CD4-positive, alpha-beta memory T cell (primary cell): ENCODE measurements at regions not wholly inside any gene's neighbourhood (a gene's known extent, or its start where the extent isn't known, plus 50 kb on each side); places are given as distances from the start of the nearest gene placed in this dataset.

ENCODE experiments used
- CTCF ChIA-PET: fragments of 350-600 bp; sonication (Branson Sonifier 250); formaldehyde crosslinking; loops from one replicate; lab custom pipeline; 2021; ENCODE audit warnings: inconsistent platforms; ENCODE audit not compliant: partially characterized antibody; lab: Charles Lee
- POLR2A ChIA-PET: fragments of 350-600 bp; sonication (Branson Sonifier 250); formaldehyde crosslinking; loops from one replicate; lab custom pipeline; 2021; ENCODE audit not compliant: partially characterized antibody; lab: Charles Lee
- DNase-seq, 5 donors: peaks; one replicate each; pipeline versions ENCODE4 v3.0.0 to v3.0.0-alpha.2; 2020 to 2022; ENCODE audit warnings: mixed read lengths in 1 of 5
- H3K27ac ChIP-seq: one replicate; pipeline ENCODE4 v1.7.0; 2013; ENCODE audit warnings: low read depth, low read length
- H3K27me3 ChIP-seq: 2 replicates; pipeline ENCODE4 v1.7.0; 2013; ENCODE audit warnings: mild to moderate bottlenecking, low read length, moderate library complexity; ENCODE audit not compliant: insufficient read depth
- H3K36me3 ChIP-seq: 2 replicates; pipeline ENCODE4 v1.7.0; 2013; ENCODE audit warnings: mild to moderate bottlenecking, low read length, moderate library complexity; ENCODE audit not compliant: insufficient read depth
- H3K4me1 ChIP-seq: 2 replicates; pipeline ENCODE4 v1.7.0; 2013; ENCODE audit warnings: mild to moderate bottlenecking, low read length, moderate library complexity; ENCODE audit not compliant: insufficient read depth
- H3K4me3 ChIP-seq, 2 donors: one replicate each; pipeline ENCODE4 v1.7.0; 2013; ENCODE audit warnings: low read length in 2 of 2, mild to moderate bottlenecking in 1 of 2
- H3K9me3 ChIP-seq, 2 donors: one replicate each; pipeline ENCODE4 v1.7.0; 2013; ENCODE audit warnings: low read length in 2 of 2, control low read depth in 1 of 2; ENCODE audit not compliant: control insufficient read depth in 1 of 2
- H3K27ac Mint-ChIP-seq, 7 donors: one replicate each; pipeline ENCODE4 v1.8.0; 2020 to 2021; ENCODE audit warnings: mixed read lengths in 7 of 7, mild to moderate bottlenecking in 6 of 7, inconsistent platforms in 3 of 7, moderate library complexity in 3 of 7
- H3K27me3 Mint-ChIP-seq, 2 donors: one replicate each; pipeline ENCODE4 v1.8.0; 2020 to 2021; ENCODE audit warnings: mixed read lengths in 2 of 2
- H3K36me3 Mint-ChIP-seq, 2 donors: one replicate each; pipeline ENCODE4 v1.8.0; 2020 to 2021; ENCODE audit warnings: mixed read lengths in 2 of 2, inconsistent platforms in 1 of 2, mild to moderate bottlenecking in 1 of 2
- H3K4me1 Mint-ChIP-seq, 4 donors: one replicate each; pipeline ENCODE4 v1.8.0; 2020 to 2021; ENCODE audit warnings: mixed read lengths in 4 of 4, mild to moderate bottlenecking in 1 of 4
- H3K4me3 Mint-ChIP-seq, 8 donors: one replicate each; pipeline ENCODE4 v1.8.0; 2020 to 2021; ENCODE audit warnings: mixed read lengths in 8 of 8, mild to moderate bottlenecking in 7 of 8, moderate library complexity in 6 of 8, inconsistent platforms in 3 of 8
- H3K9me3 Mint-ChIP-seq, 8 donors: one replicate each; pipeline ENCODE4 v1.8.0; 2020 to 2021; ENCODE audit warnings: mixed read lengths in 8 of 8, mild to moderate bottlenecking in 5 of 8, inconsistent platforms in 3 of 8, moderate library complexity in 1 of 8
- intact Hi-C: fragments of 100-400 bp; cut with micrococcal nuclease; formaldehyde crosslinking; loops from one replicate; pipeline ENCODE4 v1.15.1; 2023

- H3K27me3 Mint-ChIP-seq, result no peaks in the 10 kb centered on the region
- Histone ChIP-seq H3K27me3 (no peaks in the 10 kb centered on the region), H3K9me3 (no peaks in the 10 kb centered on the region), H3K4me3 (no peak overlapping the region), H3K27ac (no peak overlapping the region), H3K4me1 (no peaks in the 10 kb centered on the region), H3K36me3 (no peaks in the 10 kb centered on the region)
- H3K27ac Mint-ChIP-seq, result no peak overlapping the region
- H3K9me3 Mint-ChIP-seq, result no peaks in the 10 kb centered on the region
- DNase-seq, result no peak
- ChIA-PET CTCF (no interaction called here), POLR2A (no interaction called here)
- no peaks in the 10 kb centered on the region for H3K4me1 Mint-ChIP-seq
- intact Hi-C loops, result no loop called here
- H3K36me3 Mint-ChIP-seq, result no peaks in the 10 kb centered on the region
- no peak overlapping the region for H3K4me3 Mint-ChIP-seq
Observed at GRCh38 chr10:7098160-7098762, 312.6 kb downstream of the SFMBT2 start.

- POLR2A ChIA-PET, result no interaction called here
- no peak overlapping the region for H3K4me3 ChIP-seq
- H3K27ac ChIP-seq, result no peak overlapping the region
- H3K27me3 Mint-ChIP-seq, result peaks cover 0 to 3% of the 10 kb centered on the region in 2 donors
- H3K27ac Mint-ChIP-seq, result no peak overlapping the region
- no peaks in the 10 kb centered on the region for H3K9me3 ChIP-seq
- H3K4me1 Mint-ChIP-seq, result peaks cover 0 to 3% (median 0%) of the 10 kb centered on the region in 4 donors
- H3K36me3 Mint-ChIP-seq, result no peaks in the 10 kb centered on the region
- intact Hi-C loops, result no loop called here
- H3K4me1 ChIP-seq, result no peaks in the 10 kb centered on the region
- H3K4me3 Mint-ChIP-seq, result no peak overlapping the region
- H3K9me3 Mint-ChIP-seq, result no peaks in the 10 kb centered on the region
- CTCF ChIA-PET, result no interaction called here
- no peaks in the 10 kb centered on the region for H3K27me3 ChIP-seq
- no peak for DNase-seq
- no peaks in the 10 kb centered on the region for H3K36me3 ChIP-seq
Observed at GRCh38 chr10:7094781-7095180, 316.1 kb downstream of the SFMBT2 start.

GRCh38 chr10:7093368-7093767 is 317.5 kb downstream of the SFMBT2 start:
- H3K4me3 Mint-ChIP-seq, result no peak overlapping the region
- H3K27me3 ChIP-seq, result no peaks in the 10 kb centered on the region
- intact Hi-C loops, result no loop called here
- ChIA-PET CTCF (interaction anchor here (1.0 kb wide), 1 partner anchor 15 kb away, joined by 3 read pairs; no protein-coding TSS in a partner anchor), POLR2A (no interaction called here)
- no peaks in the 10 kb centered on the region for H3K4me1 ChIP-seq
- H3K4me1 Mint-ChIP-seq, result peaks cover 0 to 3% (median 0%) of the 10 kb centered on the region in 4 donors
- H3K4me3 ChIP-seq, result no peak overlapping the region
- no peaks in the 10 kb centered on the region for H3K9me3 ChIP-seq
- DNase-seq, result no peak
- peaks cover 0 to 3% of the 10 kb centered on the region in 2 donors for H3K27me3 Mint-ChIP-seq
- no peak overlapping the region for H3K27ac ChIP-seq
- H3K36me3 Mint-ChIP-seq, result no peaks in the 10 kb centered on the region
- no peaks in the 10 kb centered on the region for H3K36me3 ChIP-seq
- H3K9me3 Mint-ChIP-seq, result no peaks in the 10 kb centered on the region
- no peak overlapping the region for H3K27ac Mint-ChIP-seq

GRCh38 chr10:7092603-7093002 is 318.2 kb downstream of the SFMBT2 start:
- H3K4me1 ChIP-seq, result no peaks in the 10 kb centered on the region
- H3K36me3 ChIP-seq, result no peaks in the 10 kb centered on the region
- Mint-ChIP-seq H3K9me3 (no peaks in the 10 kb centered on the region), H3K27ac (no peak overlapping the region), H3K4me1 (peaks cover 0 to 3% (median 0%) of the 10 kb centered on the region in 4 donors), H3K36me3 (no peaks in the 10 kb centered on the region), H3K4me3 (no peak overlapping the region), H3K27me3 (peaks cover 0 to 3% of the 10 kb centered on the region in 2 donors)
- H3K27ac ChIP-seq, result no peak overlapping the region
- intact Hi-C loops, result no loop called here
- ChIA-PET POLR2A (no interaction called here), CTCF (interaction anchor here (0.7 to 1.0 kb wide), 2 partner anchors 12 to 15 kb away, joined by 3 to 5 read pairs; no protein-coding TSS in a partner anchor)
- DNase-seq, result no peak
- H3K4me3 ChIP-seq, result no peak overlapping the region
- no peaks in the 10 kb centered on the region for H3K27me3 ChIP-seq
- no peaks in the 10 kb centered on the region for H3K9me3 ChIP-seq

GRCh38 chr10:7090529-7090928 is 320.3 kb downstream of the SFMBT2 start:
- H3K4me3 ChIP-seq, result no peak overlapping the region
- Mint-ChIP-seq H3K4me3 (no peak overlapping the region), H3K36me3 (no peaks in the 10 kb centered on the region), H3K9me3 (no peaks in the 10 kb centered on the region), H3K4me1 (peaks cover 0 to 3% (median 0%) of the 10 kb centered on the region in 4 donors), H3K27ac (no peak overlapping the region), H3K27me3 (peaks cover 0 to 4% of the 10 kb centered on the region in 2 donors)
- H3K36me3 ChIP-seq, result no peaks in the 10 kb centered on the region
- no peak for DNase-seq
- no peaks in the 10 kb centered on the region for H3K9me3 ChIP-seq
- no peaks in the 10 kb centered on the region for H3K27me3 ChIP-seq
- no peak overlapping the region for H3K27ac ChIP-seq
- ChIA-PET CTCF (interaction anchor here (1.7 kb wide), 1 partner anchor 170 kb away, joined by 4 read pairs; no protein-coding TSS in a partner anchor), POLR2A (interaction anchor here (0.6 kb wide), 1 partner anchor 184 kb away, joined by 3 read pairs; no protein-coding TSS in a partner anchor)
- intact Hi-C loops, result no loop called here
- no peaks in the 10 kb centered on the region for H3K4me1 ChIP-seq

GRCh38 chr10:7085913-7086589 is 324.8 kb downstream of the SFMBT2 start:
- intact Hi-C loops, result no loop called here
- Mint-ChIP-seq H3K36me3 (no peaks in the 10 kb centered on the region), H3K27me3 (peaks cover 6 to 15% of the 10 kb centered on the region in 2 donors), H3K9me3 (no peaks in the 10 kb centered on the region), H3K4me1 (peaks cover 0 to 3% (median 0%) of the 10 kb centered on the region in 4 donors), H3K27ac (no peak overlapping the region), H3K4me3 (no peak overlapping the region)
- DNase-seq, result no peak
- no peaks in the 10 kb centered on the region for H3K36me3 ChIP-seq
- H3K4me1 ChIP-seq, result no peaks in the 10 kb centered on the region
- no peaks in the 10 kb centered on the region for H3K9me3 ChIP-seq
- ChIA-PET CTCF (interaction anchor here (1.1 to 1.7 kb wide), 2 partner anchors 14 to 166 kb away, joined by 3 to 4 read pairs; no protein-coding TSS in a partner anchor), POLR2A (no interaction called here)
- no peak overlapping the region for H3K4me3 ChIP-seq
- H3K27me3 ChIP-seq, result no peaks in the 10 kb centered on the region
- H3K27ac ChIP-seq, result no peak overlapping the region

GRCh38 chr10:7085147-7085912 is 325.5 kb downstream of the SFMBT2 start:
- Mint-ChIP-seq H3K27ac (no peak overlapping the region), H3K36me3 (no peaks in the 10 kb centered on the region), H3K4me3 (no peak overlapping the region), H3K4me1 (peaks cover 0 to 1% (median 0%) of the 10 kb centered on the region in 4 donors), H3K9me3 (no peaks in the 10 kb centered on the region), H3K27me3 (peaks cover 6 to 15% of the 10 kb centered on the region in 2 donors)
- Histone ChIP-seq H3K27ac (no peak overlapping the region), H3K9me3 (no peaks in the 10 kb centered on the region), H3K36me3 (no peaks in the 10 kb centered on the region), H3K4me1 (no peaks in the 10 kb centered on the region), H3K27me3 (no peaks in the 10 kb centered on the region), H3K4me3 (no peak overlapping the region)
- ChIA-PET CTCF (interaction anchor here (1.1 to 1.7 kb wide), 2 partner anchors 13 to 165 kb away, joined by 3 to 4 read pairs; no protein-coding TSS in a partner anchor), POLR2A (no interaction called here)
- no peak for DNase-seq
- intact Hi-C loops, result no loop called here
